ENCODE measurements at regions not wholly inside any gene's neighbourhood (a gene's known extent, or its start where the extent isn't known, plus 50 kb on each side); places are given as distances from the start of the nearest gene placed in this dataset.
"Not testable (repeated sequence)": the region's sequence is repeated elsewhere in the genome, so short reads cannot be mapped to it uniquely, and the experiment has no call there.

DNA sequence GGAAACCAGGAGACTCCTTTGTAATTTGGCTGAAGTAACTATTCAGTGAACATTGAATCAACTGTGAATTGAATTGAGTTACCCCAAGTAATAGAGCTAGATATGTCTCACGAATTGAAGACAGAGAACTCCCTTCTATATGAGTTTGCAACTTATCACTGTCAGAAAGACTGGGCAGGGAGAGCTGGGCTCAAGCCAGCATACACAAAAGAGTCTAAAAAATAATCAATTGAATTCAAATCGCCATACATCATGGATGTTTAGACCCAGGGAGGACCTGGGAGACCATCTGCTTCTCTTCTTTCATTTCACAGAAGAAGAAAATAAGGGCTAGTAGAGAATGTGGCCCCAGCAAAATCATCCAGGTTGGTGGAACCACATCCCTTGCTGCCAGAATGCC is 503.1 kb upstream of the AUTS2 start:
- no peaks in the 10 kb centered on the region for H3K4me1 Mint-ChIP-seq
- Histone ChIP-seq H3K9me3 (no peaks in the 10 kb centered on the region), H3K4me3 (ENCODE audit: control insufficient read depth in 1 of 2, extremely low read depth in 1 of 2, low read length in 1 of 2) (no peak overlapping the region), H3K36me3 (ENCODE audit: control insufficient read depth in 2 of 2, extremely low read depth in 1 of 2, insufficient read depth in 1 of 2, low read length in 1 of 2) (no peaks in the 10 kb centered on the region), H3K27ac (ENCODE audit: low read length) (no peak overlapping the region), H3K27me3 (replicated peaks in 1 of 2; ENCODE audit: control insufficient read depth in 2 of 2, extremely low read depth in 1 of 2, insufficient read depth in 2 of 2, low read length in 1 of 2) (no peaks in the 10 kb centered on the region), H3K4me1 (ENCODE audit: control insufficient read depth in 1 of 2, extremely low read depth in 1 of 2, insufficient read depth in 2 of 2, low read length in 2 of 2) (no peaks in the 10 kb centered on the region)
- H3K27ac Mint-ChIP-seq, result no peak overlapping the region
- no peaks in the 10 kb centered on the region for H3K27me3 Mint-ChIP-seq
- ChIA-PET CTCF (no interaction called here), POLR2A (no interaction called here)
- DNase-seq (no peak), ATAC-seq (replicated peaks in 1 of 4) (no peak)
- no peak overlapping the region for H3K4me3 Mint-ChIP-seq
- H3K36me3 Mint-ChIP-seq, result no peaks in the 10 kb centered on the region
- H3K9me3 Mint-ChIP-seq, result peaks cover 11 to 17% (median 15%) of the 10 kb centered on the region in 3 donors
- no CpG with 5 or more reads among the region's 2 CpGs for WGBS (ENCODE audit: insufficient coverage)

DNA sequence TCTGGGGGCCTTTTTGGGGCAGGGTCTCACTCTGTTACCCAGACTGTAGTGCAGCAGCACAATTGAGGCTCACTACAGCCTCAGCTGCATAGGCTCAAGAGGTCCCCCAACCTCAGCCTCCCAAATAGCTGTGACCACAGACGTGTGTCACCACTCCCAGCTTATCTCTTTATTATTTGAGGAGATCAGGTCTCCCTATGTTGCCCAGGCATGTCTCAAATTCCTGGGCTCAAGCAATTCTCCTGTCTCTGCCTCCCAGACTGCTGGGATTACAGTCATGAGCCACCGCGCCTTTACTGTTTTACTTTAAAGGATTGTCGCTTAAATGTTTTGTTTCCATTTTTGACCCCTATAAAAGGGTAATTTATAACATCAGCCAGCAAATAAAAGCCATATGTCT is 502.6 kb upstream of the AUTS2 start:
- WGBS (ENCODE audit: insufficient coverage), result 40% methylated on average over 1 of the region's 4 CpGs
- Histone ChIP-seq H3K9me3 (no peaks in the 10 kb centered on the region), H3K27me3 (replicated peaks in 1 of 2; ENCODE audit: control insufficient read depth in 2 of 2, extremely low read depth in 1 of 2, insufficient read depth in 2 of 2, low read length in 1 of 2) (no peaks in the 10 kb centered on the region), H3K4me3 (ENCODE audit: control insufficient read depth in 1 of 2, extremely low read depth in 1 of 2, low read length in 1 of 2) (no peak overlapping the region), H3K36me3 (ENCODE audit: control insufficient read depth in 2 of 2, extremely low read depth in 1 of 2, insufficient read depth in 1 of 2, low read length in 1 of 2) (no peaks in the 10 kb centered on the region), H3K4me1 (ENCODE audit: control insufficient read depth in 1 of 2, extremely low read depth in 1 of 2, insufficient read depth in 2 of 2, low read length in 2 of 2) (no peaks in the 10 kb centered on the region), H3K27ac (ENCODE audit: low read length) (no peak overlapping the region)
- ATAC-seq (replicated peaks in 1 of 4), result no peak
- H3K4me1 Mint-ChIP-seq, result no peaks in the 10 kb centered on the region
- ChIA-PET POLR2A (no interaction called here), CTCF (no interaction called here)
- no peaks in the 10 kb centered on the region for H3K36me3 Mint-ChIP-seq
- no peaks in the 10 kb centered on the region for H3K27me3 Mint-ChIP-seq
- H3K4me3 Mint-ChIP-seq, result no peak overlapping the region
- H3K9me3 Mint-ChIP-seq, result peaks cover 11 to 17% (median 12%) of the 10 kb centered on the region in 3 donors
- H3K27ac Mint-ChIP-seq, result no peak overlapping the region
- DNase-seq, result no peak

DNA sequence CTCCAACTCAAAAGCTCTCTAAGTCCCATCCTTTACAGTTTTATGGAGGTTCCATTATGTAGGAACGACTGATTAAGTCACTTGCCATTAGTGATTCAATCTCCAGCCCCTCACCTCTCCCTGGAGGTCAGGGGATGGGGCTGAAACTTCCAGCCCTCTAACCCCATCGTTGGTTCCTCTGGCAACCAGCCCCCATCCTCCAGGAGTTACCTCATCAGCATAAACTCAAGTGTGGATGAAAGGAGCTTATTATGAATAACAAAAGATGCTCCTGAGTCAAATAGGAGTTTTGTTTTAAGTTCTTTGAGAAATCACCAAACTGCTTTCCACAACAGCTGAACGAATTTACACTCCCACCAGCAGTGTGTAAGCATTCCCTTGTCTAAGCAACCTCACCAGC is 494.3 kb upstream of the AUTS2 start:
- Histone ChIP-seq H3K36me3 (ENCODE audit: control insufficient read depth in 2 of 2, extremely low read depth in 1 of 2, insufficient read depth in 1 of 2, low read length in 1 of 2) (no peaks in the 10 kb centered on the region), H3K9me3 (no peaks in the 10 kb centered on the region), H3K27me3 (replicated peaks in 1 of 2; ENCODE audit: control insufficient read depth in 2 of 2, extremely low read depth in 1 of 2, insufficient read depth in 2 of 2, low read length in 1 of 2) (peaks cover 0 to 9% of the 10 kb centered on the region in 2 experiments), H3K27ac (ENCODE audit: low read length) (no peak overlapping the region), H3K4me1 (ENCODE audit: control insufficient read depth in 1 of 2, extremely low read depth in 1 of 2, insufficient read depth in 2 of 2, low read length in 2 of 2) (no peaks in the 10 kb centered on the region), H3K4me3 (ENCODE audit: control insufficient read depth in 1 of 2, extremely low read depth in 1 of 2, low read length in 1 of 2) (no peak overlapping the region)
- Mint-ChIP-seq H3K36me3 (no peaks in the 10 kb centered on the region), H3K4me1 (no peaks in the 10 kb centered on the region), H3K27me3 (no peaks in the 10 kb centered on the region), H3K27ac (no peak overlapping the region), H3K4me3 (no peak overlapping the region), H3K9me3 (peaks cover 0 to 20% (median 6%) of the 10 kb centered on the region in 3 donors)
- DNase-seq (no peak), ATAC-seq (replicated peaks in 1 of 4) (no peak)
- ChIA-PET CTCF (no interaction called here), POLR2A (interaction anchor here in 1 of 2 donors (0.6 kb wide), 1 partner anchor 1829 kb away, joined by 11 read pairs; no protein-coding TSS in a partner anchor)
- WGBS (ENCODE audit: insufficient coverage), result no CpG with 5 or more reads among the region's 3 CpGs

DNA sequence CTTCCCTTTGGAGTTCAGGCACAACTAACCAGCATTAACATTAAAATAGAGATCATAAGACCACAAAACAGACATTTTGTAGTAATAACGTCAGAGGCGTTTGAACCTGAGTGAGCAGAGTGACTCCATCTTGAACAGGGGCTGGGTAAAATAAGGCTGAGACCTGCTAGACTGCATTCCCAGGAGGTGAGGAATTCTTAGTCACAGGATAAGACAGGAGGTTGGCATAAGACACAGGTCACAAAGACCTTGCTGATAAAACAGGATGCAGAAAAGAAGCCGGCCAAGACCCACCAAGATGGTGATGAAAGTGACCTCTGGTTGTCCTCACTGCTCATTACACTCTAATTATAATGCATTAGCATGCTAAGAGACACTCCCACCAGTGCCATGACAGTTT is 493.2 kb upstream of the AUTS2 start:
- CTCF ChIA-PET, result no interaction called here
- no CpG with 5 or more reads among the region's 3 CpGs for WGBS (ENCODE audit: insufficient coverage)
- H3K36me3 Mint-ChIP-seq, result no peaks in the 10 kb centered on the region

DNA sequence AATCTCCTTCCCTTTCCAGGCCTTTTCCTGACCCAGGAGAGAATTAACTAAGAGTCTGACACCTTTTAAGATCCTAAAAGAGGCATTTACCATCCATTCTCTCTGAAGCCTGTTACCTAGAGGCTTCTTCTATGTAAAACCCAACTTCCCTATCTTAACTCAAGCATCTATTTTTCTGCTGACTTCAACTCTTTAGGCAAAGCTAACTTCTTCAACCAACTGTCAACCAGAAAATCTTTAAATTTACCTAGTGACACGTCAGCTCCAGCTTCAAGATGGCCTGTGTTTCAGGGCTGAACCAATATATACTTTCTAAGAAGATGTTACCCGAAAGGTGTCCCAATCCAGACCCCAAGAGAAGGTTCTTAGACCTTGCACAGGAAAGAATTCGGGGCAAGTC is 492.3 kb upstream of the AUTS2 start:
- Mint-ChIP-seq H3K27me3 (peaks cover 0 to 3% of the 10 kb centered on the region in 2 donors), H3K27ac (no peak overlapping the region), H3K4me3 (no peak overlapping the region), H3K4me1 (no peaks in the 10 kb centered on the region), H3K36me3 (no peaks in the 10 kb centered on the region), H3K9me3 (peaks cover 2 to 17% (median 11%) of the 10 kb centered on the region in 3 donors)
- Histone ChIP-seq H3K4me1 (ENCODE audit: control insufficient read depth in 1 of 2, extremely low read depth in 1 of 2, insufficient read depth in 2 of 2, low read length in 2 of 2) (no peaks in the 10 kb centered on the region), H3K9me3 (no peaks in the 10 kb centered on the region), H3K27me3 (replicated peaks in 1 of 2; ENCODE audit: control insufficient read depth in 2 of 2, extremely low read depth in 1 of 2, insufficient read depth in 2 of 2, low read length in 1 of 2) (peaks cover 0 to 10% of the 10 kb centered on the region in 2 experiments), H3K27ac (ENCODE audit: low read length) (no peak overlapping the region), H3K36me3 (ENCODE audit: control insufficient read depth in 2 of 2, extremely low read depth in 1 of 2, insufficient read depth in 1 of 2, low read length in 1 of 2) (no peaks in the 10 kb centered on the region), H3K4me3 (ENCODE audit: control insufficient read depth in 1 of 2, extremely low read depth in 1 of 2, low read length in 1 of 2) (no peak overlapping the region)
- no peak for ATAC-seq (replicated peaks in 1 of 4)
- POLR2A ChIA-PET, result no interaction called here
- whole genome bisulfite sequencing (ENCODE audit: insufficient coverage), result 49% methylated on average over 3 of the region's 3 CpGs
- CTCF ChIA-PET, result no interaction called here
- DNase-seq, result no peak

More for the DNA sequence above, 493.2 kb upstream of the AUTS2 start:
- peaks cover 0 to 3% of the 10 kb centered on the region in 2 donors for H3K27me3 Mint-ChIP-seq
- POLR2A ChIA-PET, result no interaction called here
- no peak overlapping the region for H3K27ac Mint-ChIP-seq
- no peak overlapping the region for H3K4me3 ChIP-seq (ENCODE audit: control insufficient read depth in 1 of 2, extremely low read depth in 1 of 2, low read length in 1 of 2)
- H3K4me1 ChIP-seq (ENCODE audit: control insufficient read depth in 1 of 2, extremely low read depth in 1 of 2, insufficient read depth in 2 of 2, low read length in 2 of 2), result no peaks in the 10 kb centered on the region
- H3K36me3 ChIP-seq (ENCODE audit: control insufficient read depth in 2 of 2, extremely low read depth in 1 of 2, insufficient read depth in 1 of 2, low read length in 1 of 2), result no peaks in the 10 kb centered on the region
- H3K4me3 Mint-ChIP-seq, result no peak overlapping the region
- H3K9me3 ChIP-seq, result no peaks in the 10 kb centered on the region
- no peaks in the 10 kb centered on the region for H3K4me1 Mint-ChIP-seq
- H3K9me3 Mint-ChIP-seq, result peaks cover 2 to 20% (median 4%) of the 10 kb centered on the region in 3 donors
- peaks cover 0 to 10% of the 10 kb centered on the region in 2 experiments for H3K27me3 ChIP-seq (replicated peaks in 1 of 2; ENCODE audit: control insufficient read depth in 2 of 2, extremely low read depth in 1 of 2, insufficient read depth in 2 of 2, low read length in 1 of 2)
- ATAC-seq (replicated peaks in 1 of 4) (no peak), DNase-seq (no peak)
- H3K27ac ChIP-seq (ENCODE audit: low read length), result no peak overlapping the region

DNA sequence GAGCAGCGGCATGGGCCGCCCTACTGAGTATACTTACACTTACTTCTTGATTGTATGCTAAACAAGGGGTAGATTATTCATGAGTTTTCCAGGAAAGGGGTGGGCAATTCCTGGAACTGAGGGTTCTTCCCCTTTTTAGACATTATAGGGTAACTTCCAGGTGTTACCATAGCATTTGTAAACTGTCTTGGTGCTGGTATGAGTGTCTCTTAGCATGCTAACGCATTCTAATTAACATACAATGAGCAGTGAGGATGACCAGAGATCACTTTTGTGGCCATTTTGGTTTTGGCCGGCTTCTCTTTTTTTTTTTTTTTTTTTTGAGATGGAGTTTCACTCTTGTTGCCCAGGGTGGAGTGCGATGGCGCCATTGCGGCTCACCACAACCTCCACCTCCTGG is 491.8 kb upstream of the AUTS2 start:
- H3K4me1 Mint-ChIP-seq, DNase-seq, CTCF ChIA-PET: not testable (repeated sequence)

DNA sequence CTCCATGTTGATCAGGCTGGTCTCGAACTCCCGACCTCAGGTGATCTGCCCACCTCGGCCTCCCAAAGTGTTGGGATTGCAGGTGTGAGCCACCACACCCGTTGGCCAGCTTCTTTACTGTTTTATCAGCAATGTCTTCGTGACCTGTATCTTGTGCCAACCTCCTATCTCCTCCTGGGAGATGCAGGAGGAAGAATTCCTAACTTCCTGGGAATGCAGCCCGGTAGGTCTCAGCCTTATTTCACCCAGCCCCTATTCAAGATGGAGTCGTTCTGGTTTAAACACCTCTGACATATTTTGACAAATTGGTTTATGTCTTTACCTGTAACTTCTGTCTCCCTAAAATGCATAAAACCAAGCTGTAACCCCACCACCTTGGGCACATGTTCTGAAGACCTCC is 491.3 kb upstream of the AUTS2 start:
- H3K27me3 Mint-ChIP-seq; H3K36me3 Mint-ChIP-seq; H3K27ac ChIP-seq (ENCODE audit: low read length); DNase-seq; CTCF ChIA-PET; POLR2A ChIA-PET; ATAC-seq (replicated peaks in 1 of 4); H3K27ac Mint-ChIP-seq; H3K36me3 ChIP-seq (ENCODE audit: control insufficient read depth in 2 of 2, extremely low read depth in 1 of 2, insufficient read depth in 1 of 2, low read length in 1 of 2); H3K4me3 ChIP-seq (ENCODE audit: control insufficient read depth in 1 of 2, extremely low read depth in 1 of 2, low read length in 1 of 2); H3K4me3 Mint-ChIP-seq; H3K27me3 ChIP-seq (replicated peaks in 1 of 2; ENCODE audit: control insufficient read depth in 2 of 2, extremely low read depth in 1 of 2, insufficient read depth in 2 of 2, low read length in 1 of 2); H3K4me1 Mint-ChIP-seq; H3K4me1 ChIP-seq (ENCODE audit: control insufficient read depth in 1 of 2, extremely low read depth in 1 of 2, insufficient read depth in 2 of 2, low read length in 2 of 2); H3K9me3 ChIP-seq: not testable (repeated sequence)
- 100% methylated on average over 2 of the region's 7 CpGs for WGBS (ENCODE audit: insufficient coverage)
- H3K9me3 Mint-ChIP-seq, result peaks cover 2 to 17% (median 12%) of the 10 kb centered on the region in 3 donors

More for the DNA sequence above, 491.8 kb upstream of the AUTS2 start:
- H3K4me1 ChIP-seq (ENCODE audit: control insufficient read depth in 1 of 2, extremely low read depth in 1 of 2, insufficient read depth in 2 of 2, low read length in 2 of 2); H3K4me3 ChIP-seq (ENCODE audit: control insufficient read depth in 1 of 2, extremely low read depth in 1 of 2, low read length in 1 of 2); H3K36me3 ChIP-seq (ENCODE audit: control insufficient read depth in 2 of 2, extremely low read depth in 1 of 2, insufficient read depth in 1 of 2, low read length in 1 of 2); H3K27me3 ChIP-seq (replicated peaks in 1 of 2; ENCODE audit: control insufficient read depth in 2 of 2, extremely low read depth in 1 of 2, insufficient read depth in 2 of 2, low read length in 1 of 2); ATAC-seq (replicated peaks in 1 of 4); H3K27ac ChIP-seq (ENCODE audit: low read length); H3K27me3 Mint-ChIP-seq; H3K27ac Mint-ChIP-seq; H3K36me3 Mint-ChIP-seq; H3K4me3 Mint-ChIP-seq; H3K9me3 ChIP-seq; POLR2A ChIA-PET: not testable (repeated sequence)
- no CpG with 5 or more reads among the region's 7 CpGs for WGBS (ENCODE audit: insufficient coverage)
- peaks cover 2 to 17% (median 12%) of the 10 kb centered on the region in 3 donors for H3K9me3 Mint-ChIP-seq
